Keratinocyte (primary cell): ENCODE measurements at regions not wholly inside any gene's neighbourhood (a gene's known extent, or its start where the extent isn't known, plus 50 kb on each side); places are given as distances from the start of the nearest gene placed in this dataset.

Experiments
- DNase-seq: peaks from one replicate; pipeline ENCODE4 v3.0.0-alpha.2; 2011; ENCODE audit warnings: low read depth, missing footprints, low spot score
- FAIRE-seq: peaks from 2 replicates; lab custom pipeline; 2011; peaks lifted over from hg19 to GRCh38; lab: Jason Lieb, UNC
- H2AFZ ChIP-seq: 2 replicates; pipeline ENCODE4 v1.6.0; 2012; ENCODE audit warnings: low read length, control low read depth, inconsistent platforms; ENCODE audit not compliant: control insufficient read depth
- H3K27ac ChIP-seq: 2 replicates; pipeline ENCODE4 v1.5.1; 2011; ENCODE audit warnings: low read length; ENCODE audit not compliant: control insufficient read depth, insufficient read depth
- H3K27me3 ChIP-seq: 3 replicates; pipeline ENCODE4 v1.6.0; 2011; ENCODE audit warnings: low read length; ENCODE audit not compliant: control insufficient read depth, insufficient read depth; ENCODE audit errors: extremely low read depth
- H3K36me3 ChIP-seq, 2 experiments: 2 replicates in 1 of 2; 3 replicates in 1 of 2; pipeline ENCODE4 v1.5.1; 2011; ENCODE audit warnings: low read length in 2 of 2, mild to moderate bottlenecking in 1 of 2; ENCODE audit not compliant: control insufficient read depth in 2 of 2, insufficient read depth in 2 of 2; ENCODE audit errors: extremely low read depth in 1 of 2
- H3K4me1 ChIP-seq: 3 replicates; pipeline ENCODE4 v1.5.1; 2011; ENCODE audit warnings: low read length; ENCODE audit not compliant: control insufficient read depth, insufficient read depth; ENCODE audit errors: extremely low read depth
- H3K4me2 ChIP-seq: 3 replicates; pipeline ENCODE4 v1.6.0; 2011; ENCODE audit warnings: low read depth, low read length; ENCODE audit not compliant: control insufficient read depth, insufficient read depth; ENCODE audit errors: extremely low read depth
- H3K4me3 ChIP-seq, 3 experiments: fragments of 200-600 bp in 1 of 3; sonication (generic) in 1 of 3; 2 replicates in 2 of 3; 3 replicates in 1 of 3; pipeline ENCODE4 v1.5.1; 2011 to 2016; ENCODE audit warnings: low read length in 3 of 3, mild to moderate bottlenecking in 3 of 3, control low read depth in 2 of 3, inconsistent platforms in 1 of 3, low read depth in 1 of 3, mixed read lengths in 1 of 3, mixed run types in 1 of 3, moderate library complexity in 1 of 3; ENCODE audit not compliant: control insufficient read depth in 2 of 3, insufficient read depth in 2 of 3; ENCODE audit errors: extremely low read depth in 1 of 3
- H3K79me2 ChIP-seq: 2 replicates; pipeline ENCODE4 v1.6.0; 2012; ENCODE audit warnings: low read length; ENCODE audit not compliant: control insufficient read depth, insufficient read depth
- H3K9ac ChIP-seq: 3 replicates; pipeline ENCODE4 v1.6.0; 2011; ENCODE audit warnings: low read length; ENCODE audit not compliant: control insufficient read depth, insufficient read depth; ENCODE audit errors: extremely low read depth
- H3K9me1 ChIP-seq: 3 replicates; pipeline ENCODE4 v1.6.0; 2011; ENCODE audit warnings: low read length; ENCODE audit not compliant: control insufficient read depth, insufficient read depth; ENCODE audit errors: extremely low read depth
- H3K9me3 ChIP-seq: 2 replicates; pipeline ENCODE4 v1.5.1; 2012; ENCODE audit warnings: low read depth, low read length; ENCODE audit not compliant: control insufficient read depth
- H4K20me1 ChIP-seq: 3 replicates; pipeline ENCODE4 v1.6.0; 2011; ENCODE audit warnings: low read length; ENCODE audit not compliant: control insufficient read depth, insufficient read depth; ENCODE audit errors: extremely low read depth
- EZH2 ChIP-seq: IDR thresholded peaks from one replicate; pipeline ENCODE4 v1.6.1; 2012; ENCODE audit warnings: inconsistent platforms, mild to moderate bottlenecking, low read length, moderate library complexity
- dilution Hi-C: fragments of 300-500 bp; cut with MboI; formaldehyde crosslinking; loops from one replicate; pipeline ENCODE4 v1.7.0; 2020; ENCODE audit warnings: low sequenced_read_pairs; ENCODE audit not compliant: extremely low pct_ligation_motif_present
- TF ChIP-seq, protein P1 (sequence below), 3 experiments: IDR thresholded peaks in 1 of 3; conservative IDR thresholded peaks in 1 of 3; optimal IDR thresholded peaks in 1 of 3; 2 replicates in 2 of 3; 3 replicates in 1 of 3; pipeline versions ENCODE3 to v1.5.1; 2011; ENCODE audit warnings: low read length in 3 of 3, mild to moderate bottlenecking in 3 of 3, moderate library complexity in 2 of 3, control low read depth in 1 of 3, inconsistent platforms in 1 of 3; ENCODE audit not compliant: insufficient read depth in 2 of 3; ENCODE audit errors: extremely low read depth in 1 of 3

DNA sequence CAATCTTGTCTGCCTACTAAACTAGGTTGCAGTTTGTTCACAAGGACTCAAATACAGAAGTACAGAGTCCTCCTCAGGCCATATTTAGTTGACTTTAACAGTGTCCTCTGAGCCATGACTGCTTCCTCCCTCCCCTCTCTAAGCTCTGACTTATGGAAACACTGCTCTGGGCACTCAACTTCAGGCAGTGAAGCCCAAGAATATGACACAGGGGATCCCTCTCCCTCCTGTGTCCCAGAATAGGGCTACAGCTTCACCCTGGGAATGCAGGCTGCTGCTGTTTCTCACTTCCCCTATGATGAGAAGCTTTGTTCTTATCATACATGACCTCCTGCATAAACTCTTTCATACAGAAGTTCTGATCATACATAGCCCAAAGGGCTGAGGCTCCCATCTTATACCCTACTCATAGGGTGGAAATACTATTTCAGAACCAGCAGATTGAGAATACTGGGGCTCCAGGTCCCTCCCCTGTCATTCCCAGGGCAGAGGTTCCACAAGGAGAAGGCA, 97.3 kb upstream of the UST start:
- H3K9me3 ChIP-seq, result no peaks in the 10 kb centered on the region
- H3K9ac ChIP-seq, result no peak overlapping the region
- FAIRE-seq, result no peak
- no peak overlapping the region for H2AFZ ChIP-seq
- H3K36me3 ChIP-seq, result no peaks in the 10 kb centered on the region
- no peak overlapping the region for H3K27ac ChIP-seq
- dilution Hi-C loops, result no loop called here
- no peaks in the 10 kb centered on the region for H3K9me1 ChIP-seq
- no peak overlapping the region for H3K4me2 ChIP-seq
- no peaks in the 10 kb centered on the region for H3K79me2 ChIP-seq
- no peak for TF ChIP-seq EZH2
- TF ChIP-seq, protein P1, sequence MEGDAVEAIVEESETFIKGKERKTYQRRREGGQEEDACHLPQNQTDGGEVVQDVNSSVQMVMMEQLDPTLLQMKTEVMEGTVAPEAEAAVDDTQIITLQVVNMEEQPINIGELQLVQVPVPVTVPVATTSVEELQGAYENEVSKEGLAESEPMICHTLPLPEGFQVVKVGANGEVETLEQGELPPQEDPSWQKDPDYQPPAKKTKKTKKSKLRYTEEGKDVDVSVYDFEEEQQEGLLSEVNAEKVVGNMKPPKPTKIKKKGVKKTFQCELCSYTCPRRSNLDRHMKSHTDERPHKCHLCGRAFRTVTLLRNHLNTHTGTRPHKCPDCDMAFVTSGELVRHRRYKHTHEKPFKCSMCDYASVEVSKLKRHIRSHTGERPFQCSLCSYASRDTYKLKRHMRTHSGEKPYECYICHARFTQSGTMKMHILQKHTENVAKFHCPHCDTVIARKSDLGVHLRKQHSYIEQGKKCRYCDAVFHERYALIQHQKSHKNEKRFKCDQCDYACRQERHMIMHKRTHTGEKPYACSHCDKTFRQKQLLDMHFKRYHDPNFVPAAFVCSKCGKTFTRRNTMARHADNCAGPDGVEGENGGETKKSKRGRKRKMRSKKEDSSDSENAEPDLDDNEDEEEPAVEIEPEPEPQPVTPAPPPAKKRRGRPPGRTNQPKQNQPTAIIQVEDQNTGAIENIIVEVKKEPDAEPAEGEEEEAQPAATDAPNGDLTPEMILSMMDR (optimal IDR thresholded peaks at IDR 0.05 in 1 of 3, IDR thresholded peaks at IDR 0.05 in 1 of 3, conservative IDR thresholded peaks at IDR 0.05 in 1 of 3; ENCODE audit: extremely low read depth in 1 of 3, insufficient read depth in 2 of 3, low read length in 3 of 3), result no peak
- no peak overlapping the region for H3K4me3 ChIP-seq
- DNase-seq, result no peak
- H3K27me3 ChIP-seq, result no peaks in the 10 kb centered on the region
- H3K4me1 ChIP-seq, result no peaks in the 10 kb centered on the region
- H4K20me1 ChIP-seq, result no peaks in the 10 kb centered on the region

DNA sequence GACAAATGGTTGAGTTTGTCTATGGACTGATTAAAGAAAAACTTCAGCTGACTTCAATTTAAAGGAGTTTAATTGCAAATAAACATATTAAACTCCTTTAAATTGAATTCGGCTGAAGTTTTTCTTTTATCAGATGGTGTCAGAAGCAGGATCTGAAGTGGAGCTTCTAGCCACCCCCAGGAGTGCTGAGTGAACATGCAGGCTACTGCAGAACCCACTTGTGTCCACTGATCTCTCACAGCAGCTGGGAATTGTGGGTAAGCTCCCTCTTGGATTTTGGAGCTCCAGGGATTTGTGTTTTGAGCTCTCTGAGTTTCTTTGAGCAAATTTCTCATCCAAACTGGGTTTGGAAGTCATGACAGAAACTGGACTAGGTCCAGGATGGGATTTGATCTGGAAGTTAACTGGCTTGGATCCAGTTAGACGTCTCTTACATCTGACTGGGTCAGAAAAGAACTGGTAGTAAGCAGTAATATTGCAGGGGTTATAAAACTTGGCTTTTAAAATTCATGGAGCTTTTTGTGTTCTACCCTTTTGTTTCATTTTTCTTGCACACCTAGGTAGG, 95.8 kb upstream of the UST start:
- no peaks in the 10 kb centered on the region for H4K20me1 ChIP-seq
- FAIRE-seq, result no peak
- dilution Hi-C loops, result no loop called here
- H3K27me3 ChIP-seq, result no peaks in the 10 kb centered on the region
- H3K9ac ChIP-seq, result no peak overlapping the region
- no peaks in the 10 kb centered on the region for H3K36me3 ChIP-seq
- no peaks in the 10 kb centered on the region for H3K4me1 ChIP-seq
- H3K79me2 ChIP-seq, result no peaks in the 10 kb centered on the region
- no peak overlapping the region for H3K4me2 ChIP-seq
- H3K4me3 ChIP-seq, result no peak overlapping the region
- H3K9me1 ChIP-seq, result no peaks in the 10 kb centered on the region
- H3K27ac ChIP-seq, result no peak overlapping the region
- no peak overlapping the region for H2AFZ ChIP-seq
- no peaks in the 10 kb centered on the region for H3K9me3 ChIP-seq
- DNase-seq, result no peak
- no peak for TF ChIP-seq EZH2
- TF ChIP-seq, protein P1 (optimal IDR thresholded peaks at IDR 0.05 in 1 of 3, IDR thresholded peaks at IDR 0.05 in 1 of 3, conservative IDR thresholded peaks at IDR 0.05 in 1 of 3; ENCODE audit: extremely low read depth in 1 of 3, insufficient read depth in 2 of 3, low read length in 3 of 3), result no peak
